ENCODE measurements at regions not wholly inside any gene's neighbourhood (a gene's known extent, or its start where the extent isn't known, plus 50 kb on each side); places are given as distances from the start of the nearest gene placed in this dataset.

DNA sequence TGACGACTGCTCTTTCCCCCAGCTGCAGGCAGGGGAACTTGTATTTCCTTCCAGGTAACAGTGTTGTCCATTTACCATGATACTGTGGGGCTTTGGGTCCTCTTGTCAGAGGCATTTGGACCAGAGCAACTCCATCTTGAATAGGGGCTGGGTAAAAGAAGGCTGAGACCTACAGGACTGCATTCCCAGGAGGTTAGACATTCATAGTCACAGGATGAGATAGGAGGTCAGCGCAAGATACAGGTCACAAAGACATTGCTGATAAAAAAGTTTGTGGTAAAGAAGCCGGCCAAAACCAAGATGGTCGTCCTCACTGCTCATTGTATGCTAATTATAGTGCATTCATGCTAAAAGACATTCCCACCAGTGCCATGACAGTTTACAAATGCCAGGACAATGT is 249.5 kb downstream of the SLC4A3 start:
- no peak for FAIRE-seq
- DNase-seq (ENCODE audit: extremely low spot score, insufficient read length, low read depth): no peak

DNA sequence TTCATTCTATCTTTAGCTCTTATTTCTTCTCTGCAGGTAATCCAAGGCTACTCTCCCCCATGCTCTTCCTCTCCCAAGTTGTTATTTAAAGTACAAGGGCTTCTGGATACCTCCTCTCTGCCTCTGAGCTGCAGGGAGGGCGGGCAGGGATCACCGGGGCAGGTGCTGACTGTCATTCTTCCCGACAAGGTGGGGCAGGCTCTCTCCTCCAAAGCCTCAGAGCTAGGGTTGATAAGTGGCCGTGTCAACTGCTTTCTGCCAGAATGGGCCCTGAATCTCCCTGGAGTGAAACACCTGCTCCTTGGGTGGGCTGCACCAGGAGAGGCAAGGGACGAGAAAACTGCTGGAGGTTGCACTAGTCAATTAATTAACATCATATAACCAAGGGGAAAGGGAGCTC is 250.3 kb downstream of the SLC4A3 start:
- FAIRE-seq (no peak), DNase-seq (ENCODE audit: extremely low spot score, insufficient read length, low read depth) (no peak)

DNA sequence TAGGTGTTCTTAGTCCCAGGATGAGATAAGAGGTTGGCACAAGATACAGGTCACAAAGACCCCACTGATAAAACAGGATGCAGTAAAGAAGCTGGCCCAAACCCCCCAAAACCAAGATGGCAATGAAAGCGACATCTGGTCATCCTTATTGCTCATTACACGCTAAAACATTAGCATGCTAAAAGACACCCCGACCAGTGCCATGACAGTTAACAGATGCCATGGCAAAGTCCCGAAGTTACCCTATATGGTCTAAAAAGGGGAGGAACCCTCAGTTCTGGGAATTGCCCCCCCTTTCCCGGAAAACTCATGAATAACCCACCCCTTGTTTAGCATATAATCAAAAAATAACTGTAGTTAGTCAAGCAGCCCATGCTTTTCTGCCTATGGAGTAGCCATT is 251.1 kb downstream of the SLC4A3 start:
- no peak for DNase-seq (ENCODE audit: extremely low spot score, insufficient read length, low read depth)
- FAIRE-seq: no peak

DNA sequence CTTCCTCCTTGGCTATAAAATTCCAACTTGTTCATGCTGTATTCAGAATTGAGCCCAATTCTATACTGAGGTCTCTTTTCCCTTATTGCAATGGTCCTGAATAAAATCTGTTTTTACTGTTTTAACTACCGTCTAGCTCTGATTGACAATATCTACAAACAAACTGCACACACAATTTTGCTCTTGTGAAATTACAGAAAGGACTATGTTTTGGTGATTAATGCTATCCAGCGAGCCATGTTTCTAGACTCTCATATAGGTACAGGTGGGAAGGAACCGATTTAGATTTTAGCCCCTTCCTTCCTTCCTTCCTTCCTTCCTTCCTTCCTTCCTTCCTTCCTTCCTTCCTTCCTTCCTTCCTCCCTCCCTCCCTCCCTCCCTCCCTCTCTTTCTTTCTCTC is 254.4 kb downstream of the SLC4A3 start:
- DNase-seq (ENCODE audit: extremely low spot score, insufficient read length, low read depth) (no peak), FAIRE-seq (no peak)

DNA sequence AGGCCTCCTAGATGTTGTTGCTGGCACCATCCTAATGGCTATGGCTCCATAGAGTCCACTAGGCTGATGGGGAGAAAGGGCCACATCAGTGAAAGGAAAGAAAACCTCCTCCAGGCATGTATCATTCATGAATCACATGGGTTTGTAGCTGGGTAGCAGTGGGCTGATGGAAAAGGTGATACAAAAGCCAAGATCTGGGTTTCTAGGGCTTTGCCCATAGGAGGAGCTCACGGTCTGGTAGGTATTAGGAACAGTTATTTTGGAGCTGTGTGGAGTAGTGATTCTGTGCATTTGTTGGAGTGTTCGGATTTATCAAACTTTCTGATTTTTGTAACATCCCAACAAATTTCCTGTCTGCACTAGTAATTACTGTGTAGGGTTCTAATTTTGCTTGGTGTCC is 259.2 kb downstream of the SLC4A3 start:
- DNase-seq (ENCODE audit: extremely low spot score, insufficient read length, low read depth) (no peak), FAIRE-seq (no peak)

DNA sequence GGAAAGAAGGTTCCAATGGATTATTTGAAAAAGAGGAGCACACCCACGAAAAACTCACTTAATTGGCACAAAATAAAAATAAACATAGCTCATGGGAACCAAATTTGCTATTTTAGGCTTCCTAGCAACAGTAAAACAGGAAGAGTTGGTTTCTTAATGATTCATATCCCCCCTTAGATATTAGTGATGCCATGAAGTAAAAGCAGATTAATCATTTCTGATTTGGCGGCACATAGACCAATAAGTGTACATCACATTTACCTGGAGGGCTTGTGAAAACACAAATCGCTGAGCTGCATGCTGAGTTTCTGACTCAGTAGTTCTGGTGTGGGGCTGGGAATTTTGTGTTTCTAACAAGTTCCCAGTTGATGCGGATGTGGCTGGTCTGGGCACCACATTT is 260.4 kb downstream of the SLC4A3 start:
- DNase-seq (ENCODE audit: extremely low spot score, insufficient read length, low read depth) (no peak), FAIRE-seq (no peak)

DNA sequence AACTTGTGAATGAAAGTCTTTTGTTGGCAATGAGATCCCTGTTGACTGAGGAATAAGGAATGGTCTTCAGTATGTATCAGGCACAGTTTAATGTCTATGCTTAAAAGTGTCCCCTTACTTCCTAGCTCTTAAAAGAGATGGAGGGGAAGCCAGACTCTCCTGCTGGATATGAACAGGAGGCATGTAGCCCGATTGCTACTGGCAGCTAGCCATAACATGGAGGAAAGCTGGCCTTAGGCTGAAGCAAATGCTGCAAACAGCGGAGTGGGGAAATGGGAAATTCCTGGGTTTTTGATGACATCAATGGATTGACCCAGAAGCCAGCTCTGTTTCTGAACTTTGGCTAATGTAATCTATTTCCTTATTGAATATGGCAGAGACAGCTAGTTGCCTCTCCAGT is 266.1 kb downstream of the SLC4A3 start:
- no peak for FAIRE-seq
- no peak for DNase-seq (ENCODE audit: extremely low spot score, insufficient read length, low read depth)

DNA sequence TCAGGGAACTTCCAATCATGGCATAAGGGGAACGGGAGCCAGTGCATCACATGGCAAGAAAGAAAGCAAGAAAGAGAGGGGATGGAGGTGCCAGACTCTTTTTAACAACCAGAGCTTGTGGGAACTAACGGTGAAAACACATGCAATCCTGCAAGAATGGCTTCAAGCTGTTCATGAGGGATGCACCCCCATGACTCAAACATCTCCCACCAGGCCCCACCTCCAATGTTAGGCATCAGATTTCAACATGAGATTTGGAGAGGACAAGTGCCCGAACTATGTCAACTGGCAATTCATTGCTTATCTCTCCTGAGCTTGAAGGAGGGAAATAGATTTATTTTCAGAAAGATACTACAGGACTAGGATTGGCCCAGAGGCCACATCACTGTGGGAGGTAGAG is 270.0 kb downstream of the SLC4A3 start:
- DNase-seq (ENCODE audit: extremely low spot score, insufficient read length, low read depth) (no peak), FAIRE-seq (no peak)

DNA sequence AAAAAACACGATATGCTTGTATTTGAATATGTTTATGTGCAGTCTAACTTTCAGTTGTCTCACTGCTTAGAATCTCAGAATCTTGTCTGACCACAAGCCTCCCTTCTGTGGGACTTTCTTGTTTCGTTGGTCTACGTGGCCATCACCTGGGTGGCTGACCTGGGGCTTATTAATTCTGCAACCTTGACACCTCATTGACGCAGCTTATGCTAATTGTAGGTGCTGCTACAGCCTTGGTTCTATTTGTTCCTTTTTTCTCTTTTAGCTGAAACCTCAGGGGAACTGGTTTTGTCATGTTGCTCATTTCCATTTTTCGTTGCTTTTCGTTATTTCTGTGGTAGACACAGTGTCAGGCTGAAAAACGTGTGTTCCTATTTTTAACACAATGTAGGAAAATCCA is 273.7 kb downstream of the SLC4A3 start:
- FAIRE-seq (no peak), DNase-seq (ENCODE audit: extremely low spot score, insufficient read length, low read depth) (no peak)

DNA sequence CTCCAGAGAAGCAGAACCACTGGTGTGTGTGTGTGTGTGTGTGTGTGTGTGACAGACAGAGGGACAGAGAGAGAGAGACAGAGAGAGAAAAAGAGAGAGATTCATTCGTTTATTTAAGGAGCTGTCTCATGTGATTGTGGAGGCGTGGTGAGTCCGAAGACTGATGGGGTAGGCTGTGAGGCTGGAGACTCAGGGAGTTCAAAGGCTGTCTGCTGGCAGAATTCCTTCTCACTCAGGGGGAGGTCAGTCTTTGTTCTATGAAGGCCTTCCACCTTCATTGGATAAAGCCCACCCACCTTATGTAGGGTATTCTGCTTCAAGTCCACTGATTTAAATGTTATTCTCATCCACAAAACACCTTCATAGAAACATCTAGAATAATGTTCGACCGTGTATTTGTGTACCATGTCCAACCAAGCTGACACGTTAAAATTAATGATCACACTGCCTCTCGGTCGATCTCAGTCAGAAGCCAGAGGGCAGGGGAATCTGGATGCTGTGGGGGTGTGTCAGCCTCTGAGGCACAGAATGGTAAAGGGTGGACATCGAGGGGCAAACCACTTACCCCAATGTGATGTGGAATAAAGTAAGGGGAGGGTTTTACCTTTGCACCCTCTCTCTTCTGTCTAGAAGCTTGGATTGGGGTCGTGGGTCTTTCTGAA is 275.6 kb downstream of the SLC4A3 start:
- no peak for DNase-seq (ENCODE audit: extremely low spot score, insufficient read length, low read depth)
- no peak for FAIRE-seq

DNA sequence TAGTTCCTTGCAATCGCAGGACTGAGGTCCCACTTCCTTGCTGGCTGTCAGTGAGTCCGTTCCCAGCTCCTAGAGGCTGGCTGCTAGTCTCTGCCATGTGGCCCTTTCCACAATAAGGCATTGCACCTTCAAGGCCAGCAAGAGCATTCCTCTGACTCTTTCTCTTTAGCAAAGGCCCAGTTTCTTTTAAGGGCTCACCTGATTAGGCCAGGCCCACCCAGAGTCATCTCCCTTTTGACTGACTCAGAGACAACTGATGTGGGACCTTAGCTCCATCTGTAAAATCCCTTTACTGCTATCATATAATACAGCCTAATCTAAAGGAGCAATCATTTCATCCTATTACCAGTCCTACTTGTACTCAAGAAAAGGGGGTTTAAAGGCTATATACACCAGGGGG is 278.2 kb downstream of the SLC4A3 start:
- DNase-seq (ENCODE audit: extremely low spot score, insufficient read length, low read depth): no peak
- FAIRE-seq: no peak

DNA sequence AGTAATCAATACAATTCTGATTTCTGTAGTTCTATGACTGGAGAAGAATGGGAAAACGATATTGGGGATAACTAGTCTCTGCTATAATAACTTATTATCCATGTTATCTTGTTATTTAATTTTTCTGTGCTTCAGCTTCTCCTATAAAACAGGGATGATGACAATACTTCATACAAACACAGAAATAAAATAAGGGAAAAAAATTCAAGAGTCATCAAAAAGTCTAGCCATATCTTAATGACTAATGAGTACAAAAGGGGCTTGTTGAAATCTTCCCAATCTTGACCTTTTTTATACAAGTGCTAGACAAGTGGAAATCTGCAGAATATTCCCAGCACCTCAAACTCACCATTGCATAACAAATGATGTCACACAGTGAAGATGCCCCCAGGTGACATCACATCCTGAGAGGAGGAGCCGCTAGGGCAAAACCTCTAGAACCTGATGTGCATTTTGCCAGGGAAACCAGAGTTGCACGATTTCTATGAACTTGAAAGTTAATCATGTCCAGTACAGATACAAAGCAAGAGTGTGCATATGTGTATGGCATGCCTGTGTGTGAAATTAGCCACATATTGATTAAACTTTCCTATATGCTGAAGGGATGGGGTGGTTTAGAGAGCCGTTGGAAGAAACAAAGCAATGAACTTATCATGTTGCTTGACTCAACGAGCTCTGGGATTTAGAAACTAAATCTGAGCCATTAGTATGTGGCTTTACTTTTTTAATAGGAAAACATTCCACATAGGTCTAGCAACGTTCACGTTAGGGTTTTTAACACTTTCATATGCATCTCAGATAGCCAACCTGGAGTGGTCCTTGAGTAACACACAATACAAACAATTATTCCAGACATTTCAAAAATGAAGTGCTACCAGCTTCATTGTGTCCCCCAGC is 278.9 kb downstream of the SLC4A3 start:
- DNase-seq (ENCODE audit: extremely low spot score, insufficient read length, low read depth) (no peak), FAIRE-seq (no peak)

DNA sequence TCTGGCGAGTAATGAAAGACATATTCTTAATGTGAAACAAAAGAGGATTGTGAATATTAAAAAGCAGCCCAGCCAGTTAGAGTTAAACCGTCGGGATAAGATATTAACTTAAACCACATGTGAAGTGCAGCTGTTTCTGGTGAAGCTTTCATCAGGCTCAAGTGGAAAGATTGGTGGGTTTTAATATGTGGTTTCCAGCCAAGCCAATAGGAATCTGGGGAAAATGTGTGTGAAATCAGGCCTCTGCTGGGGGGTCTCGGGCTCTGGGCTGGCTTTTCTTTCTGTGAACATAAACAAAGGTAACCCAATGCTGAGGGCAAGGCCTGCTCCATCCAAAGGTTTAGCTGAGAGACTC is 279.6 kb downstream of the SLC4A3 start:
- DNase-seq (ENCODE audit: extremely low spot score, insufficient read length, low read depth) (no peak), FAIRE-seq (no peak)

DNA sequence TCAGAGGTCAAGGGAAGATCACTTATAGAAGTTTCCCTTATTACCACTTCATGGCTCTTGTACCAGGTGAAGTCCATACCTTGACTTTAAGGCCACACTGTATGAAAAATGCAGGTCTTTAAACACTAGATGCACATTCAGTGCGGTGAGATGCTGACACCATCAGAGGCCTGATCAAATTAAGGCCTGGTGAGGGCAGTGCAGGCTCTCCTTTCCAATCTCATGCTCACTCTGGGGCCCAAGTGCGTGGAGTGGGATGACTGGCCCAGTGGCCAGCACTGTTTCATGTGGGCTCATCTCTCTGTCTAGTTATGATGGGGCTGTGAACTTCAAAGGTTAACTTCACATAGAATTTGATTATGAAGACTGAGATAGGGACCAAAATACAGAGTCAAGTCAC is 281.1 kb downstream of the SLC4A3 start:
- FAIRE-seq (no peak), DNase-seq (ENCODE audit: extremely low spot score, insufficient read length, low read depth) (no peak)

DNA sequence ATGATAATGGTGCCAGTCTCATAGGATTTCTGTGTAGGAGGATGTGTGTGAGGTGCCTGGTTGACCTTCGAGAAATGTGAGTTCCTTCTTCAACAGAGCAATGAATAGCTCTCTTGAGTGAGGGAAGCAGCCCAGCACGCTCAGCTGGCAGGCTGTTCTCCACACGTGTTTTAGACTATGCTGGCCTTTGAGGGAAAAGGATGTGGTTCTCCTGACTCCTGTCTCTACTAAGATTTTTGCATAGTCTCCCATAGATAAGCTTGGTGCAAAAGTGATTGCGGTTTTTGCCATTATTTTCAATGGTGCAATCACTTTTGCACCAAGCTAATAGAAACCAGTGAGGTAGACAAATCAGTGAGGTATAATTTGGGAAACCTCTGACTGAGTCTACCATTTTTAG is 284.1 kb downstream of the SLC4A3 start:
- no peak for FAIRE-seq
- no peak for DNase-seq (ENCODE audit: extremely low spot score, insufficient read length, low read depth)

DNA sequence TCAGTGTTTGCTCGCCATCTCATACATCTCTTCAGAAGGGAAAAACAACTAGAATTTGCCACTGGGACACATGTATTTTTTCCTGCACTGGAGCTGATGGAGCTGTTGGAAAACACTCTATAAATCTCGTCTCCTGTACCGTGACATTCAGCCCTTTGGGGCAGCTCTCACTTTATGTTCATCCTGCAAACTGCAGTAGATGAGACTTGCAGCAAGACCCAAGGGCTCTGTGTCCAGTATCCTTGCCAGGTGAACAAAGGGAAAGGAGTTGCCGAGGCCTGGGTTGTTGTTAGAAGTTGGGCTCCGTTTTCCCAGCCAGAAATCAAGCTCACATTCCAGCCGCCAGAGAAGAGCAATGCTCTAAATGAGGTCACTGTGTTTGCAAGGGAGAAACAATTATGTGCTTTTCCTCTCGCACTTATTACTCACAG is 285.1 kb downstream of the SLC4A3 start:
- DNase-seq (ENCODE audit: extremely low spot score, insufficient read length, low read depth) (no peak), FAIRE-seq (no peak)

DNA sequence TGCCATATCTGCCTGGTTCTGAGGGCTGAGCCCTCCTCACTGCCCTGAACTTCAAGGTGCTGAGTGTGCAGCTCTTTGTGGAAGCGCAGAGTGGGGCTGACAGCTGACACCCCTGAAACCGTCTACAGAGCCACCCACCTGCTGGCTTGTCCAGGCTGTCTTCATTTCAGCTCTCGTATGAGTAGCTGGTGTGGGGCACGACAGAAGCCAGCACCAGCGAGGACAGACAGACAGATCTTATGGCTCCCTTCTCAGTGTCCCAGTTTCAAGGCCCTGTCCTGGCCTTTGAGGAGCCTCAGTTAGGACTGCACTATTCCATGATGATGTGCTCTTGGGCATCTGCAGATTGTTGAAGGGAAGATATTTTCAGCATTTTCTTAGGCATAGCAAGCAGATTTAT is 287.1 kb downstream of the SLC4A3 start:
- FAIRE-seq (no peak), DNase-seq (ENCODE audit: extremely low spot score, insufficient read length, low read depth) (no peak)

DNA sequence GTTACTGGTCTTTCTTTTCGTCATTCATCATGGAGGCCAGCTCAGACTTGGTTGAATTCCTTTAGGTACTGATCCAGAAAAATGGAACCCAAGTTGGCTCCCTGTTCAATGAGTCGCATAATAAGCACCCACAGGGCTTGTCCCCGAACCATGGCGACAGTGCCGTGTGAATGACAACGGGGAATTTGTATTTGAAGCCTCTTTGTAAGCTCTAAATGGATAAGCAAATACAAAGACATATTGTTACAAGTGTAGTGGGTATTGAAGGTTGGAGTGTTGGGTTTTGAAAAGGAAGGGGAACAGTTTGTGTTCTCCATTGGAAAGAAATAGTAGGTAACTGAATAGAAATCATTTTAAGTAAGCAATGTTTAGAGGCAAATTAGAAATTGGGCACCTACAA is 288.9 kb downstream of the SLC4A3 start:
- DNase-seq (ENCODE audit: extremely low spot score, insufficient read length, low read depth) (no peak), FAIRE-seq (no peak)

DNA sequence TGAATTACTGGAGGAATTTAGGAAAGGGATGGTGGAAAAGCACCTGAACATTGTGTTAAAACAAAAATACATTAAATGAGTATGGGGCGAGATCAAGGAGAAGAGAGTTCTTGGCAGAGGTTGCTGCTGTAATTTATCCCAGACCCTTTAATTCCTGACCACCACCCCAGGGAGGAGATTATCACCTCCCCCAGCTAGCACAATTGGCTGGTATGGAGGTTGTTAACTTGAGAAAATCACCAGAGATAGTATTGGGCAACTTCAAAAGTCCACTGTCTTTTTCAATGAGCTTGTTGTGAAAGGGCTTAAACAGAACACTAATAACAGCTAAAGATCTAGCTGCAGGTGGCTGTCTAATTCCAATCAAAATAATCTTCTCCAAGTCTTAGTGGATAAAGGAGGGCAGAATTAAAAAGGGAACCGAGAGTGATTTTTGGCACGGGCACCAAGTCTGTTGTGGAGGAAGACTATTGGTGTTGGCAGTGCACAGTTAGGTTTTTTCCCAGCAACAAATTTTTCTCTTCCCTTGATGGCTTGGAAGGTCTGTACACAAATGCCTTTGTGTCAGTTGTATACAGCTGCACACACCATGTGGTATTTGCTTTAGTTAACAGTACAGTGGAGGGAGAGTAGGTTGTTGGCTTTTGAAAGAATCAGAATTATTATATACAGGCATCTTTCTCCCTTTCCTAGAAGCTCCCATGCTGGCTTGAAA is 289.5 kb downstream of the SLC4A3 start:
- DNase-seq (ENCODE audit: extremely low spot score, insufficient read length, low read depth) (no peak), FAIRE-seq (no peak)

DNA sequence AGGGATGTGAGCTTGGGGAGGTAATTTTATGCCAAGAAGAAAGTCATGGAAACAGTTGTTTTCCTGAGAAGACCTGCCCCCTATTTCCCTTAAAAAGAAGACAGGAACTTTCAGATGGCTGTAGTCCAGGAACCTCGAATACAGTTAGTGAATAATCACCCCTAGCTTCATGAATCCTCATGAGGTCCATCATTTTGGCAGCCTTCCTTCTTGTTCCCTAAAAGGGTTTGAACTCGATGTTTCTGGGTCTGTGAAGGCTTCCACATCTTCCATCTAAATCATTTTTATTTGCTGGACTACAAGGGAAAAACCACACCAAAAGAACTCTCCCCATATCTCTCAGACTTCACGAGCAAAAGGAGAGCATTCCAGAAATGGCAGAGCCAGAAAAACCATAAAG is 290.8 kb downstream of the SLC4A3 start:
- DNase-seq (ENCODE audit: extremely low spot score, insufficient read length, low read depth) (no peak), FAIRE-seq (no peak)

DNA sequence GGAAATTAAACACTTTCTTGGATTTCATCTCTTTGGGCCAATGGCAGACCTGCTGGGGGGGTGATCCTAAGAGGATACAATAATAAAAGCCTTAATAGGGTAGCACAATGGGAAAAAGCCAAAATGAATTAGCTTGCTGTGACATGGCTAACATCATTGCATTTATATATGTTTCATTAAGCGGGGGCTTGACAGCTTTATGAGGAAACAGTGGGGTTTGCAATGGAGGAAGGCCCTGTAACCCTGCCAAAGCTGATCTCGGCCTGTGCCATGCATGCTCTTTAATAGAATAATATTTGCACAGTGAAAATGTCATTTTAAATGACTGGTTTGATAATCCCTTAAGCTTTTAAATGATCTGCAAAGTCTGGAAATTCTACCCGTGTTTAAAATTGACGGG is 291.5 kb downstream of the SLC4A3 start:
- no peak for DNase-seq (ENCODE audit: extremely low spot score, insufficient read length, low read depth)
- FAIRE-seq: no peak
